ENCODE measurements at regions not wholly inside any gene's neighbourhood (a gene's known extent, or its start where the extent isn't known, plus 50 kb on each side); places are given as distances from the start of the nearest gene placed in this dataset.

- TF ChIP-seq CTCF (tag by site-specific recombination; IDR thresholded peaks at IDR 0.05), result no peak
- no peak for TF ChIP-seq SP2 (tag by site-specific recombination; IDR thresholded peaks at IDR 0.05)
- no peak for TF ChIP-seq ZNF211 (tag by site-specific recombination; IDR thresholded peaks at IDR 0.05; ENCODE audit: low read depth)
- TF ChIP-seq REST (tag by site-specific recombination; IDR thresholded peaks at IDR 0.05), result no peak
- no peak for TF ChIP-seq ZNF362 (tag by site-specific recombination; IDR thresholded peaks at IDR 0.05)
- TF ChIP-seq ZNF114 (tag by site-specific recombination; IDR thresholded peaks at IDR 0.05), result no peak
- TF ChIP-seq ZNF2 (tag by site-specific recombination; IDR thresholded peaks at IDR 0.05), result no peak
These were observed 273.8 kb upstream of the USP25 start for GRCh38 chr21:15455819-15456462.

All from HEK293 (cell line).